SK-N-SH treated with all-trans-retinoic acid at 6 μM for 48 hours (cell line): ENCODE measurements at regions not wholly inside any gene's neighbourhood (a gene's known extent, or its start where the extent isn't known, plus 50 kb on each side); places are given as distances from the start of the nearest gene placed in this dataset.

Experiments used
- ARNTL ChIP-seq: fragments of 450-650 bp; formaldehyde crosslinking; IDR thresholded peaks from 2 replicates; pipeline ENCODE4 v1.5.0; 2020; ENCODE audit warnings: low read depth, mild to moderate bottlenecking, moderate library complexity, borderline replicate concordance
- BACH2 ChIP-seq: fragments of 250-450 bp; sonication (Bioruptor Pico); IDR thresholded peaks from 2 replicates; pipeline ENCODE4 v1.9.0; 2021; ENCODE audit warnings: mild to moderate bottlenecking, borderline replicate concordance
- CREB5 ChIP-seq: fragments of 250-450 bp; sonication (Bioruptor Pico); IDR thresholded peaks from 2 replicates; pipeline ENCODE4 v1.5.1; 2020; ENCODE audit warnings: low read depth, mild to moderate bottlenecking, moderate library complexity
- CSDC2 ChIP-seq: fragments of 250-450 bp; sonication (Bioruptor Pico); IDR thresholded peaks from 2 replicates; pipeline ENCODE4 v1.5.0; 2020; ENCODE audit warnings: mild to moderate bottlenecking, moderate library complexity
- CSRNP3 ChIP-seq: fragments of 250-450 bp; sonication (Bioruptor Pico); IDR thresholded peaks from 2 replicates; pipeline ENCODE4 v1.5.1; 2021; ENCODE audit warnings: mild to moderate bottlenecking, moderate library complexity
- ESRRG ChIP-seq: fragments of 250-450 bp; sonication (Bioruptor Pico); IDR thresholded peaks from 2 replicates; pipeline ENCODE4 v1.6.1; 2021; ENCODE audit warnings: mild to moderate bottlenecking
- PATZ1 ChIP-seq: fragments of 250-450 bp; sonication (Bioruptor Pico); IDR thresholded peaks from 2 replicates; pipeline ENCODE4 v1.8.0; 2020; ENCODE audit warnings: mild to moderate bottlenecking, moderate library complexity, borderline replicate concordance
- POU6F1 ChIP-seq: fragments of 250-450 bp; sonication (Bioruptor Pico); IDR thresholded peaks from 2 replicates; pipeline ENCODE4 v1.8.0; 2021; ENCODE audit warnings: low read depth, mild to moderate bottlenecking, moderate library complexity, borderline replicate concordance
- PPARA ChIP-seq: fragments of 250-450 bp; sonication (Bioruptor Pico); IDR thresholded peaks from 2 replicates; pipeline ENCODE4 v1.5.0; 2020; ENCODE audit warnings: mild to moderate bottlenecking, borderline replicate concordance
- RARB ChIP-seq: fragments of 250-450 bp; sonication (Bioruptor Pico); IDR thresholded peaks from 2 replicates; pipeline ENCODE4 v1.8.0; 2021; ENCODE audit warnings: mild to moderate bottlenecking, moderate library complexity
- TCF4 ChIP-seq: fragments of 250-450 bp; sonication (Bioruptor Pico); IDR thresholded peaks from 2 replicates; pipeline ENCODE4 v1.8.0; 2021; ENCODE audit warnings: mild to moderate bottlenecking, moderate library complexity, borderline replicate concordance
- ZFP3 ChIP-seq: fragments of 250-450 bp; sonication (Bioruptor Pico); IDR thresholded peaks from 2 replicates; pipeline ENCODE4 v1.5.0; 2020; ENCODE audit warnings: mild to moderate bottlenecking, moderate library complexity
- ZFP30 ChIP-seq: fragments of 450-650 bp; formaldehyde crosslinking; IDR thresholded peaks from 2 replicates; pipeline ENCODE4 v1.5.0; 2022; ENCODE audit warnings: mild to moderate bottlenecking, moderate library complexity
- ZNF70 ChIP-seq: fragments of 450-650 bp; formaldehyde crosslinking; IDR thresholded peaks from 2 replicates; pipeline ENCODE4 v1.5.0; 2020; ENCODE audit warnings: mild to moderate bottlenecking, moderate library complexity

GRCh38 chr13:78827471-78827870, 168.5 kb upstream of the OBI1 start:
- TF ChIP-seq PATZ1 (CRISPR knock-in tag): no peak
- no peak for TF ChIP-seq RARB (CRISPR knock-in tag)
- TF ChIP-seq ARNTL: no peak
- no peak for TF ChIP-seq ZFP30 (CRISPR knock-in tag)
- TF ChIP-seq CSDC2 (CRISPR knock-in tag): no peak
- TF ChIP-seq ZNF70 (CRISPR knock-in tag): no peak
- no peak for TF ChIP-seq CREB5
- no peak for TF ChIP-seq PPARA (CRISPR knock-in tag)
- no peak for TF ChIP-seq ESRRG
- no peak for TF ChIP-seq BACH2 (CRISPR knock-in tag)
- no peak for TF ChIP-seq ZFP3 (CRISPR knock-in tag)
- TF ChIP-seq TCF4 (CRISPR knock-in tag): no peak
- TF ChIP-seq POU6F1 (CRISPR knock-in tag): no peak
- no peak for TF ChIP-seq CSRNP3 (CRISPR knock-in tag)
